GM12873 (cell line): ENCODE measurements at regions not wholly inside any gene's neighbourhood (a gene's known extent, or its start where the extent isn't known, plus 50 kb on each side); places are given as distances from the start of the nearest gene placed in this dataset.

Source experiments
- TF ChIP-seq, protein P1 (sequence below): IDR thresholded peaks from 2 replicates; pipeline ENCODE4 v1.5.1; 2012; ENCODE audit warnings: low read depth, mild to moderate bottlenecking, moderate library complexity, low read length, control low read depth; ENCODE audit not compliant: insufficient read depth; ENCODE audit errors: missing control alignments

- TF ChIP-seq, protein P1, sequence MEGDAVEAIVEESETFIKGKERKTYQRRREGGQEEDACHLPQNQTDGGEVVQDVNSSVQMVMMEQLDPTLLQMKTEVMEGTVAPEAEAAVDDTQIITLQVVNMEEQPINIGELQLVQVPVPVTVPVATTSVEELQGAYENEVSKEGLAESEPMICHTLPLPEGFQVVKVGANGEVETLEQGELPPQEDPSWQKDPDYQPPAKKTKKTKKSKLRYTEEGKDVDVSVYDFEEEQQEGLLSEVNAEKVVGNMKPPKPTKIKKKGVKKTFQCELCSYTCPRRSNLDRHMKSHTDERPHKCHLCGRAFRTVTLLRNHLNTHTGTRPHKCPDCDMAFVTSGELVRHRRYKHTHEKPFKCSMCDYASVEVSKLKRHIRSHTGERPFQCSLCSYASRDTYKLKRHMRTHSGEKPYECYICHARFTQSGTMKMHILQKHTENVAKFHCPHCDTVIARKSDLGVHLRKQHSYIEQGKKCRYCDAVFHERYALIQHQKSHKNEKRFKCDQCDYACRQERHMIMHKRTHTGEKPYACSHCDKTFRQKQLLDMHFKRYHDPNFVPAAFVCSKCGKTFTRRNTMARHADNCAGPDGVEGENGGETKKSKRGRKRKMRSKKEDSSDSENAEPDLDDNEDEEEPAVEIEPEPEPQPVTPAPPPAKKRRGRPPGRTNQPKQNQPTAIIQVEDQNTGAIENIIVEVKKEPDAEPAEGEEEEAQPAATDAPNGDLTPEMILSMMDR = peak; percentile 52
These were observed 176.2 kb upstream of the SASH1 start for GRCh38 chr6:148166339-148166968.

- TF ChIP-seq, protein P1 = no peak
These were observed 172.9 kb upstream of the SASH1 start for GRCh38 chr6:148169706-148170105.

GRCh38 chr6:148170286-148170685, 172.4 kb upstream of the SASH1 start:
- TF ChIP-seq, protein P1 = no peak

DNA sequence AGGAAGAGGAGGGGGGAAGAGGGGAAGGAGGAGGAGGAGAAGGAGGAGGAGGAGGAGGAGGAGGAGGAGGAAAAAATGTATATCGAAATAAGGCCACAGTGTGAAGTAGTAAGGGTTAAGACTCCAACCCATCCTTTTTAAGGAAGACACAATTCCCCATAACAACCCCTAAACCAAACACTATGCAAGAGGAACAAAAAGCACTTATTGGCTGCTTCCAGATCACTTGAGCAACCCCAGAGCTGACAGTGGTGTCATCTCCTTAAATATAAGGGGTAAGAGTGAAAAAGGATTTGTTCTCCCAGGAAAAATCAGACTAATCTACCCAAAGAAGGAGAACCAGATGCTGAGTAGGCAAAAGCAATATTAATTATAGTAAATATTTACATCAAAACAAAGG, 169.1 kb upstream of the SASH1 start:
- TF ChIP-seq, protein P1 = no peak

GRCh38 chr6:148175550-148176188, 167.0 kb upstream of the SASH1 start:
- TF ChIP-seq, protein P1 = no peak

GRCh38 chr6:148177589-148178233, 164.9 kb upstream of the SASH1 start:
- TF ChIP-seq, protein P1 = peak; percentile 72

GRCh38 chr6:148179786-148180185, 162.9 kb upstream of the SASH1 start:
- TF ChIP-seq, protein P1 = peak; percentile 40
